Left ventricle myocardium inferior (tissue), 1 donor: ENCODE measurements at regions not wholly inside any gene's neighbourhood (a gene's known extent, or its start where the extent isn't known, plus 50 kb on each side); places are given as distances from the start of the nearest gene placed in this dataset.

Experiments
- DNase-seq: peaks from one replicate; pipeline ENCODE4 v3.0.0-alpha.2; 2020
- H3K27ac ChIP-seq: fragments of 200-600 bp; replicated peaks from 2 replicates; pipeline ENCODE4 v1.8.0; 2021
- H3K27me3 ChIP-seq: fragments of 200-600 bp; 2 replicates; pipeline ENCODE4 v1.8.0; 2021; ENCODE audit warnings: low read depth
- H3K36me3 ChIP-seq: fragments of 200-600 bp; 2 replicates; pipeline ENCODE4 v1.8.0; 2021
- H3K4me1 ChIP-seq: fragments of 200-600 bp; 2 replicates; pipeline ENCODE4 v1.8.0; 2021
- H3K4me3 ChIP-seq: fragments of 200-600 bp; 2 replicates; pipeline ENCODE4 v1.8.0; 2021; ENCODE audit warnings: mild to moderate bottlenecking, moderate library complexity
- H3K9me3 ChIP-seq: fragments of 200-600 bp; replicated peaks from 2 replicates; pipeline ENCODE4 v1.8.0; 2021
- CTCF ChIP-seq: fragments of 200-600 bp; IDR thresholded peaks from 2 replicates; pipeline ENCODE4 v1.8.0; 2021; ENCODE audit warnings: antibody characterized with exemption, mild to moderate bottlenecking, borderline replicate concordance
- intact Hi-C: fragments of 100-400 bp; cut with micrococcal nuclease; formaldehyde crosslinking; loops from one replicate; pipeline ENCODE4 v1.11.0; 2022
- donor health status: DM: no; HTN: yes; CAD: no; lungs with severe emphysema.

DNA sequence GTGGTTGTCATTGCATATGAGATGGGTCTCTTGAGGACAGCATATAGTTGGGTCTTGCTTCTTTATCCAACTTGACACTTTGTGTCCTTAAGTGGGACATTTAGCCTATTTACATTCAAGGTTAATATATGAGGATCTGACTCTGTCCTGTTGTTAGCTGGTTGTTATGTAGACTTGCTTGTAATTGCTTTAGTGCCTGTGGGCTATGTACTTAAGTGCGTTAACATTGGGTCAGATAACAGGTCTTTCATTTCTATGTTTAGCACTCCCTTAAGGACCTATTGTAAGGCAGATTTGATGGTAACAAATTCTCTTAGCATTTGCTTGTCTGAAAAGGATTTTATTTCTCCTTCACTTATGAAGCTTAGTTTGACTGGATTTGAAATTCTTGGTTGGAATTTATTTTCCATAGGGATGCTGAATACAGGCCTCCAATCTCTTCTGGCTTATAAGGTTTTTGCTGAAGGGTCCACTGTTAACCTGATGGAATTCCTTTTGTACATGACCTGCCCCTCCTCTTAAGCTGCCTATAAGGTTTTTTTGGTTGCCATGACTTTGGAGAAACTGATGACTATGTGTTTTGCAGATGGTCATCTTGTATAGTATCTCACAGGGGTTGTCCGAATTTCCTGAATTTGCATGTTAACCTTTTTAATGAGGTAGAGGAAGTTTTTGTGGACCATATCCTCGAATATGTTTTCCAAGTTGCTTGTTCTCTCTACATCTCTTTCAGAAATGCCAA is 162.0 kb downstream of the NKX6-1 start:
- H3K4me1 ChIP-seq, result no peaks in the 10 kb centered on the region
- intact Hi-C loops, result no loop called here
- H3K4me3 ChIP-seq, result no peak overlapping the region
- H3K9me3 ChIP-seq, result peaks cover 22% of the 10 kb centered on the region
- DNase-seq, result no peak
- no peak for TF ChIP-seq CTCF
- no peak overlapping the region for H3K27ac ChIP-seq
- no peaks in the 10 kb centered on the region for H3K36me3 ChIP-seq
- H3K27me3 ChIP-seq, result no peaks in the 10 kb centered on the region

- H3K4me3 ChIP-seq, result no peak overlapping the region
- no peaks in the 10 kb centered on the region for H3K27me3 ChIP-seq
- H3K4me1 ChIP-seq, result no peaks in the 10 kb centered on the region
- peaks cover 13% of the 10 kb centered on the region for H3K9me3 ChIP-seq
- TF ChIP-seq CTCF, result no peak
- intact Hi-C loops, result no loop called here
- H3K36me3 ChIP-seq, result no peaks in the 10 kb centered on the region
- DNase-seq, result no peak
- H3K27ac ChIP-seq, result no peak overlapping the region
Observed at GRCh38 chr4:84327526-84327925, 171.6 kb downstream of the NKX6-1 start.

GRCh38 chr4:84325625-84326024 is 173.5 kb downstream of the NKX6-1 start:
- Histone ChIP-seq H3K27ac (no peak overlapping the region), H3K36me3 (no peaks in the 10 kb centered on the region), H3K9me3 (peaks cover 4% of the 10 kb centered on the region), H3K27me3 (no peaks in the 10 kb centered on the region), H3K4me1 (no peaks in the 10 kb centered on the region), H3K4me3 (no peak overlapping the region)
- no peak for DNase-seq
- no peak for TF ChIP-seq CTCF
- intact Hi-C loops, result no loop called here

DNA sequence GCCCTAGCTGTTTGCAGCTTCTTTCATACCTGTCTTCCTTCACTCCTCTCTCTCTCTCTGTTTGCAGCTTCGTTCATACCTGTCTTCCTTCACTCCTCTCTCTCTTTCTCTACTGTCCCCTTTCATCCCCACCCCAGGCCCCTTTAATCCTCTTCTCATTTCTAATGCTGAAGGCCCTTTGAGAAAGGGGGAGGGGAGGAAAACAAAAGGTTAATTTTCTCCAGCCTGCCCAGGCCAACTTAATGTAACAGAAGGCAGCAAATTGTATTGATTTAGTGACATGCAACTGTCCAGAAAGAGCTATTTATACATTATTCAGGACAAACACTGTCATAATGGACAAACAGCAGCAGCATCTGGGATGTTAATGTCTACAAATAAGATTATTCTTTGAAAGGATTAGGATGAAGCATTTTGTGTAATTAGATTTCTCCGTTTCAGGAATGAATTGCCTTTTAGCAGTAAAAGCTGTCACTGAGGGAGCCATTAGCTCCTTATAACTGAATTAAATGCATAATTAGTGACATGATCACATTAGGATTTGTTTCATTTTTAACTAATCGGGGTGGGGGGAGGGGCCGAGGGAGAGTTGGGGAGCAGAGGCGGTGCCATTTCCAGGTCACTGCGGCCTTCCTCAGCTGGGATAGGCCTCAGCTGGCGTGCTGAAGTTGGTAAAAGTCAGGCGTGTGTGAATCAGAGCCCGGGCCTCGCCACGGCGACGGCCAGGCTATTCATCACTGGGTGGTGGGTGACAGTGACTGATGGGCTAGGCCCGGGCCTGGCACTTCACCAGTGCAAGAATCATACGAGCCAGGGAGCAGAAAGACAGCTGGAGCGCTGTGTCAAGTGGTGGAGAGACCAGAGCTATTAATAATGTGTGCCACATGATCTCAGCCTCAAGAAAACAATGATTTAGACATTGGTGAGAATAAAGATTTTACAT is 174.5 kb downstream of the NKX6-1 start:
- no peak for TF ChIP-seq CTCF
- intact Hi-C loops, result no loop called here
- Histone ChIP-seq H3K4me1 (no peaks in the 10 kb centered on the region), H3K27me3 (no peaks in the 10 kb centered on the region), H3K4me3 (no peak overlapping the region), H3K27ac (no peak overlapping the region), H3K9me3 (no peaks in the 10 kb centered on the region), H3K36me3 (no peaks in the 10 kb centered on the region)
- DNase-seq, result no peak

- Histone ChIP-seq H3K4me1 (no peaks in the 10 kb centered on the region), H3K9me3 (no peaks in the 10 kb centered on the region), H3K4me3 (no peak overlapping the region), H3K36me3 (no peaks in the 10 kb centered on the region), H3K27me3 (no peaks in the 10 kb centered on the region), H3K27ac (no peak overlapping the region)
- no peak for TF ChIP-seq CTCF
- DNase-seq, result no peak
- intact Hi-C loops, result no loop called here
Observed at GRCh38 chr4:84319124-84319523, 180.0 kb downstream of the NKX6-1 start.
